HT-29 (cell line): ENCODE measurements at regions not wholly inside any gene's neighbourhood (a gene's known extent, or its start where the extent isn't known, plus 50 kb on each side); places are given as distances from the start of the nearest gene placed in this dataset.

ENCODE experiments used
- DNase-seq: peaks from one replicate; pipeline ENCODE4 v3.0.0-alpha.2; 2015; ENCODE audit warnings: low spot score

DNA sequence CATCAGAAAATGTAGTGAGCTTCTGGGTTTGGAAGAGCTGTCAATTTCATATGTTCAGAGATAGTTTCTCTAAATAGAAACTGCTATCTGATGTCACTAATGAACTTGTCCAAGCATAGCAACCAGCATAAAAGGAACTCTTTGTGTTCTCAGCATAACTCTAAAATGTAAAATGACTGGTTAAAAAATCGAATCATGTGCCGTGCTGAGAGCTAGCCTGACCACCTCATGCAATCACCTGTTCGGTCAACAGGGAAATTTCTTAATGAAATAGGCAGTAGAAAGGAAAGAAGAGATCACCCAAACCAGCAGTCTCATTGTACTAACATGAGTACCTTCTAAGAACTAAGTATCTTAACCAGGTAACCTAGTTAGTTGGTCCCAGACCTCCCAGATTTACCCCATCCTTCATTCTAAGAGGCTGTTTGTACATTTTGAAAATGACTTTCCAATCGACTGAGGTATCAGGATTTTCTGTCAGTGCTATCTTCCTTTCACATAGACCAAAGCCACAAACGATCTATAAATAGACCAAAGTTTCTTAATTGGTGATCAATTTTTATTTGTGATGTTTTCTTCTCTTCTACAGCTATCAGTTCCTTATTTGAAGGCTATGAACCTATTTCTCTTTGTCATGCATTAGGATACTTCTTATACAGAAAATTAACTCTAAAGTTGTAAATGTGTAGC lies 147.3 kb downstream of the TLR5 start:
- DNase-seq: no peak

DNA sequence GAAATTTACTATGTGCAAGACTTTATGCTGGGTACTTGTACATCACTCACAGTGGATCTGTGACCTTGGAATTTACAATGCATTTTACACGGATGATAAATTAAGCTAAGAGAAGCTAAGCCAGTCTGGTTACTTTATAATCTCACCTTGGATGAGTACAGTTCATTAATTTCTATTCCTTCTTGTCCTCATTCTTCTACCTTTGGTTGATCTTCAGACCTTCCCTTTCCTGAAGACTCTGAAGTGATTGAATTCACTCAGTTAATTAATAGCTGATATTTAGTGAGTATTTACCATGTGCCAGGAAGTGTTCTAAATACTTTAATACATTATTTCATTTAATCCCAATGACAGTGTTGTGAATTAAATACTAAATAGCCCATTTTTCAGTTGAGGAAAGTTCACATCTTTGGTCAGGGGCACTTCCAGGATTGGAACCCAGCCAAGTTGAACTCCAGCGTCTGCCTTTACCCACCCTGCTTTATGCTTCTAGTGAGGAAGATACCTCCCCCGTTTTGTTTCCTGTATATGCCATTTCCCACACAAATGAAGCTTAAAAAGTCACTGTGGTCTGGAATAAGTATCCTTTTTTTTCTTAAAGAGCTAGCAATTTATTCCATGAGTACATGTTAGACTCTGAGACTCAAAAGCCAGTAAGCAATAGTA lies 146.6 kb downstream of the TLR5 start:
- peak; percentile 11 for DNase-seq

DNA sequence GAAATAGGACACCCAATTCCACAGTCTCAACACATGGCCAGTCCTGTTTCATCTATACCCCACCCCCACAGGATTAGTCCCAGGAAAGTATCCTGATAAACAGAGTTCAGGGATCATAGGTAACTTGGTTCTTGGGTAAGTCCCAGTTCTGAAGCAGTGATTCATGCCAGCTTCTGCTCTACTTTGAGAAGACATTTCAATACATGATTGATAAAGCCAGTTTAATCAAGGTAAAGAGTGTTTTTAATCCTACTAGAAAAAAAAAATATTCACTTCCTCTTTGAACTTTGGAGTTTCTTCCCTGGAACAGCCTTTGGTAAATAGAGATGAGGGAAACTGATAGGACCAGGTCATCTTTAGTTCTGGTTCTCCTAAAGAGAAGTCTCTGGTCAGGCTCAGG lies 142.4 kb downstream of the TLR5 start:
- DNase-seq: peak; percentile 65

DNA sequence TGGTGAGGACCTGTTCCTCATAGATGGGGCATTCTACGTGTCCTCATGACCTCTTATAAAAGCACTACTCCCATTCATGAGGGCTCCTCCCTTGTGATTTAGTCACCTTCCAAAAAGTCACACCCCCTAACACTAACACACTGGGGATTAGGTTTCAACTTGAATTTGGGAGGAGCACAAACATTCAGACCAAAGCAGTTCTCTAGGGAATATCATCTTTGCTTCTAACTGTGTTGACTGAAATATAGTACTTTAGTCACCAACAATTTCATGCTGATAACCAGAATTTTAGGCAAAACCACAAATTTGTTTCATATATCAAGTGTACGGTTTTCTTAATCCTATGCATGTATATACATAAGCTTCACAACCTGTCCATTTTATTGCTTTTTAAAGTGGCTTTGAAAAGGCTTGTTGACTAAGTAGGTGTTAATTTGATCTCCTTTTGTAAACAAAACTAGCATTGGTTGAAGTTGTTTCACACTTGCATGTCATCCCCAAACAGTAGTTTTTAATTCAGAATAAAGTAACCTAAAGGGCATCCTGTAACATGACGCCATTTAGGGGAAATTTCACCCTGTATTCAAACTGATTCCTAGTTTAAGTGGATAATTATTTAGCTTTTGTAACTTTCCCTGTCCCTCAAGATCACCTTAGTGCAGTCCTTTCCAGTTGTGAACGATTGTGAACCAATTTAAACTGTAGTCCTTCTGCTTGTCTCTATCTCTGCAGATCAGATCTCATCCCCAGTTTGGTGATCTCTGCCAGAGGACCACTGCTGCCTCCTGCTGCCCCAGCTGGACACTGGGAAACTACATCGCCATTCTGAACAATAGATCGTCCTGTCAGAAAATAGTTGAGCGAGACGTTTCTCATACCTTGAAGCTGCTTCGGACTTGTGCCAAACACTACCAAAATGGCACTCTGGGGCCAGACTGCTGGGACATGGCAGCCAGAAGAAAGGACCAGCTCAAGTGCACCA lies 141.1 kb downstream of the TLR5 start:
- DNase-seq: peak; percentile 48

DNA sequence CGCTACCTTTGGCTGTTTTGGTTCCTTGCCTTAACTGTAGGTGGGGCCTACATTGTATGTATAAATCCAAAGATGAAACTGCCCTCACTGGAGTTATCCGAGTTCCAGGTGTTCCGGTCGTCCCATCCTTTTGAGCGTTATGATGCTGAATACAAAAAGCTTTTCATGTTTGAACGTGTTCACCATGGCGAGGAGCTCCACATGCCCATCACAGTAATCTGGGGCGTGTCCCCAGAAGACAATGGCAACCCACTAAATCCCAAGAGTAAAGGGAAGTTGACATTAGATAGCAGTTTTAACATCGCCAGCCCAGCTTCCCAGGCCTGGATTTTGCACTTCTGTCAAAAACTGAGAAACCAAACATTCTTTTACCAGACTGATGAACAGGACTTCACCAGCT lies 139.5 kb downstream of the TLR5 start:
- no peak for DNase-seq

DNA sequence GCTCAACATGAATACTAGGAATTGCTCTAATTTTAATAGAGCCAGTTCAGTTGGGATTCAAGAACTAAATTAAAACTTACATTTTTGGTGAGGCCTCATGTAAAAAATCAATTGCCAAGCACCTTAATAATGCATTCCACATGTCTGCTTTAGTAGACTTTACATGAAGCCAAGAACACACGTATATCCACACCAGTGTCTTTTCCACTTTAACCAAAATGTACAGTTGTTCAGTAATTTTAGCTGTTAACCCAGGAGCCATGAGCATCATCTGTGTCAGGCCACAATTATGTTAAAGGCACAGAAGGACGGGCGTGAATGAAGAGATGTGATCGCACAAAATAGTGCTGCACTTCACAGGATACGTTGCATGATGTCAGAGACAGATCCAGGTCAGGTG lies 136.7 kb downstream of the TLR5 start:
- no peak for DNase-seq

DNA sequence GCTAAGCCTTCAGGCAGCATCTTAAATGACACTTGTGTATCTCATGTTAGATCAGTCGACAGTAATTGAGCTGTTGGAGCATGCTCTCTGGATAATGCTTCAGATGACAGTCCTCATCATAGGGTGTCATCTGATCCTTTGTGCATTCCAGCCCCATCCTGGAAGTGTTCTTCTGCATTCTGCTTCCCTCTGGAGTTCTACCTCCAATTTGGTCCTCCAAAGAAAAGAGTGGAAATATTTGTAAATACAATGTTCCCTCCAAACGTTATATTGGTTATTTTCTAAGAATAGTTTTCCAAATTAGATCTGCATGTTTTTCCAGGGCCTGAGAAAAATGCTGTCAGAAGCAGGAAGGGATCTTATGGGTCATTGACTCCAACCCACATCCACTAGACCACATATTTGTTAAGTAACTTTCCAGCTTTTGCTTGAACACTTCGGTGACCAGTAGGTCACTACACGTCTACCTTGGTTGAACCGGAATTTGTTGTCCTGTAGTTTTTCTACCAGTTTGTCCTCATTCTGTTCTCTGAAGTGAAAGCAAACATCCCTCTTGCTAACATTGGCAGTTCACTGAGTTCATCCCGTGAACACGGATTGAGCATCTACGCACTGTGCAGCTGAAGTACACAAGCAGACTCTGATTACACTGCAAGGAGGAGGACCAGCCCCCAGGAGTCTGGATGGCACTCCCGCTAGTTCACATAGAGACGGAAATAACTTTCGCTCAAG lies 136.0 kb downstream of the TLR5 start:
- DNase-seq: no peak

DNA sequence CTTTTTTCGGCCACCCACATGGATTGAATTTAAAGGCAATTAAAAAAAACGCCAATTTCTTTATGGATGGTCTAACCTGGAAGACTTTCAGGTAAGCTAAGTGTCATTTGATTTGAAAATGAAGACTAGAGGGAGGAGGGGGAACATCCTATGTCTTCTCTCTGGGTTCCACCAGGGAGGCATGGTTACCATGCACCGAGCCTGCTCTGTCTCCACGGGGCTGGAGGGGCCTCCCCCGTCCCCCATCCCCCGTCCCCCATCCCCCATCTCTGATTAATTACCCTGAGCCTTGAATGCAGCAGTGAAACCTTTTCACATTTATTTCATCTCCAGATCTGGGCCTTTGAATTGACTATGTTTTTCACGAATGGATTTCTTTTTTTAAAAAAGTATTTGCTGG lies 135.1 kb downstream of the TLR5 start:
- no peak for DNase-seq

DNA sequence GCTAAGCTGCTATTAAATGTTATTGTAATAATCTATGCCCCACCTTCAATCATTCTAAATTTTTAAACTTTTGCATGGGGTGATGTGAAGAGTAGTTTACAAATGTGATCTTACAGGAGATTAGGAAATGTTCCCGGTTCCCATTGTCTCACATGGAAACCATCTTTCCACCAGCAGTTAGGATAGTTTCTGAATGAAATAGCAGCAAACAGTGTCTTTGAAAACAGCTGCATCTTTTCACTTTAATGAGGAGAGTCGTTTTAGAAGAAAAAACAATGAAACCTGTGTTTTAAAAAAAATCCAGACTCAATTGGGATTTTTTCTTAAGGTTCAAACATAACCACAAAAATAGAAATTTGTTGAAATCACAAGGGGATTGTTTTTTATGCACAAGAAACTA lies 134.2 kb downstream of the TLR5 start:
- no peak for DNase-seq

DNA sequence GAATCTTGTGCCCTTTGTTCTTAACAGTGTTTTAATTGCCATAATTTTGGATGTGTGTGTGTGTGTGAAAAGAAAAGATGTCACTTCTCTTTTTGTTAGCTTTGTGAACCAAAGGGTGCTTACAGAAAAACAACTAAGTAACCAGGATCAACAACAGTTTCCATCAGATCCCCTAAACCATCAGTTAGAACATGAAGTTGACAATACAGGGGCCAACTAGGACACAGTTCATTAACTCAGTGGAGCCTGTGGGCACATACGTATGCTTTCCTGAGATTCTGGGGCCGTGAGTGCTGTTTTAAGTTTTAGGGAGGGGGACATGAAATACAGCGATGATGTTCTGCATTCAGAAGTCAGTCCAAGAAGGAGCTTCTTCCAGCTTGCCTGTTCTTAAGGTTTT lies 133.6 kb downstream of the TLR5 start:
- no peak for DNase-seq

DNA sequence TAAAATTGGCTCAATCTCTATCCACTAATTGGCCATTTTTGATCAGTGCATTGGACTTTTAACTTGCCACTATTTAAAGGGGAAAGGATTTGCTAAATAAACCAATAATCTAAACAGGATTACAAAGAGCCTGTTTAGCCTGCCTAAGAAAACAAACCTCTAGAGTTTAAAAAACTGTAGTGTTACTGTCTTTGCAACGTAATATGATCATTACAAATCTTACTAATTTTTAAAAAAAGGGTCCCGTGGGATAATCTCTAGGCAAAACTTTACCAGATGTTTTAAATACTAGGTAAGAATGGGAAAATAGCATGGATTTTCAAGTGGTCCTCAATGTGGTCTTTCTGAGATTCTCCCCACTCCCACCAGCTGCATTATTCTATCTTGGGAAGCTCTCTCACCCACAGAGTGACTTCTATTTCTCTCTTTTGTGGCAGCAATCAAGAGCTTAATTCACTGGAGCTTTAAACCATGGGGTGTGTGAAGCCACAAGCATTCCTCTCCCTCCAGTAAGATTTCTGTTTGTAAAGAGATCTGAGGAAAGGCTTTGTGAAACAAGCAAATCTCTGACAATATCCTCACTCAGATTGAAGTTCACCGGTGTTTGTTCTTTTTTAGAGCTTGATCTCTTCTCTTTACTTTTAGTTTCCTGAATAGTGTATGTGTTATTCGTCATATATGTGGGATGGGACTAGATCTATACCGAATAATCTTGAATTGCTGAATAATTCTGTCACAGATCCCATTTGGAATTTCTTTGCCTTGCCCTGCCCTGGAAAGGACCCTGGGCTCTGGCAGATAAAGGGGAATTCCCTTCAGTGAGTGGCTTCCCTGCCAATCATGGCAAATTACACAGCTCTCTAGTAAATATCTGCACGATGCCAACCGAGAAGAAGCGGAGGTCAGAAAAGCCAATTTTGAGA lies 132.2 kb downstream of the TLR5 start:
- no peak for DNase-seq

DNA sequence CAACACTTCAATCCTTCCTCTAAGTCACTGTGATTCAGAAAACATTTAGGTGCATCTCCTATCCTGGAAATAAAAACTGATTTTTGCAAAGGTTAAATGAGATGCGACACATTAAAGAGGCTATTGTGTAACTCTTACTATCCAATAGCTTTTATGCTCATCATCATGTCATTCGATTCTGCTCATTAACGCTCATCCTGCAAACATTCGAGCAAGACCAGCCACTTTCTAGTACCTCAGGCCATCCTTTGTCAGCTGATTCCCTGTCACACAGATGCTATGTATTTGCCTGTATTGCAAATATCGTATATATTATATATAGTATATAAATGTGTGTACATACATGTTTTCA lies 131.6 kb downstream of the TLR5 start:
- DNase-seq: no peak

DNA sequence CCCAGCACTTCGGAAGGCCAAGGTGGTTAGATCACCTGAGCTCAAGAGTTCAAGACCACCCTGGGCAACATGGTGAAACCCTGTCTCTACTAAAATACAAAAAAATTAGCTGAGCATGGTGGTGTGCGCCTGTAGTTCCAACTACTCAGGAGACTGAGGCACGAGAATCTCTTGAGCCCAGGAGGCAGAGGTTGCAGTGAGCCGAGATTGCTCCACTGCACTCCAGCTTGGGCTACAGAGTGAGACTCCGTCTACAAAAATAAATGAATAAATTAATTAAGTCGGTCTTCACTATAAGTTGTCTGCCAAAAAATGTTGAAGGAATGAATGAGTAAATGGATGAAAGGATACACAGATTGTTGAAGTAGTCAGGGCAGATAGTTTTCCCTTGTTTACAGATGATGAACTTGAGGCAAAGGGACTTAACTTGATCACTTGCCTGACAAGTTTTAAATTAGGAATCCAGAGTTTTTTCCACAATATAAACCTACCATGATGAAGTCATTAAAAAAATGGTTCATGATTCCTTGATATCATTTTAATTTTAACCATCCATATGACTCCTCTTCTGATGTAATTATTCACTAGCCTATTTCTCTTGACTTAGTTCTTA lies 130.8 kb downstream of the TLR5 start:
- no peak for DNase-seq

DNA sequence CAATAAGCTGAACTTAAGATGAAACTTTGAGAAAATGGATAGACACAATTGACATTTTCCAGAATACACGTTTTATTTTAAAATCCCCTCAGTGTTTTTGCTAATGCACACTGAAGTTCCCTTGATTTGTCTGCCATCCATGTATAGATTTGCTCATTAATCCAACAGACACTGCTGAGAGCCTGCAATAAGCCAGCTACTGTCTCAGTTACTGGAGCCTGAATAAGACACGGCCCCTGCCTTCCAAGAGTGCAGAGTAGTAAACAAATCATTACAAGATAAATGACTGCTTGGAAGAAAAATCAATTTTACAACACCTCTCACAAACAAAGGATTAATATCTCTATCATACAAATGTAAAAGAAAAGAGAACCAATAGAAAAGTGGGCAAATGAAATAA lies 130.1 kb downstream of the TLR5 start:
- DNase-seq: no peak

DNA sequence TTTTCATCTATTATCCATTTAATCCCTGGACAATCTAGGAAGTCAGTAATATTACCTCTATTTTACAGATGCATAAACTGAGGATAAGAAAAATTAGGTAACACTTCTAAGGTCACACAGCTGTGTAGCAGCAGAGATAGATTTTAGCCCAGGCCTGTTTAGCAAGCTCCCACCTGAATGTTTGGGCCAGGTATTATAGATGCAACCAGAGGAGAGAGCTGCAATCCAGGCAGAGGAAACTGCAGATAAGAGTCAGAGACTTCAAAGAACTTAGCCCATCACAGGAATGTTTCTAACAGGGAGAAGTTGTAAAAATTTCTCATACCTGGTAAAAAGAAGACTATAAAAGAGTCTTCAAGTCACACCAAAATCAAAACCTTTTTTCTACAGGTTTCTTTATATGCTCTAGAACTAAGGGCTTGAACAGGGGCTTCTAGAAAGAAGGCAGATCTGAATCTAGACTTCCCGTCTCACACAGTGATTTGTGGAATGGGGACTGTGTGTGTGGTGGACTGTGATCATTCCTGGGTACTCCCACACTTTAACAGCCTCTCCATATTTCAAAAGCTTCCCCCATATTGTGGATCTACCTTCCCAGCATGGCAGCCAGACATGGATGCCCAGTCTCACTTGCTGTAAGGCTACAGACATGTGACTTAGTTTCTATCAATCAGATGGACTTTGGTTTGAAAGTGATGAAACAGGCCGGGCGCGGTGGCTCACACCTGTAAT lies 128.7 kb downstream of the TLR5 start:
- DNase-seq: no peak

DNA sequence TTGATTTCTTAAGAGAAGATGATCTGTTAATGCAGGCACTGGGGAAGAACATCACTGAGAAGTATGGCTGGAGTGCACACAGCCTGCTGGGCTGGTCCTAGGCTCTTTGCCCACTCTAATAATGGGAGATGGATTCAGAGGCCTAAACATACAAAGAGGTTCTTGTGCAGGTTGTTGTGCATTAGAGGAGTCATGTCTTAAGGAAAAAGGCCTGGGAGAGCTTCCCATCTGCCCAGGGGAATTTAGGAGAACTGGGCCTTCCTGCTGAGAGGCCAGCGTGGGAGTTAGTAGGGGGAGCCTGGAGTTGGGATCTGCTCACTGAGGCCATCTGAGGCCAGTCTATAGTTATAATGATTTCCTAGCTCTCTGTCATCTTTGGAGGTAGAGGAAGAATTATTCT lies 126.7 kb downstream of the TLR5 start:
- no peak for DNase-seq

DNA sequence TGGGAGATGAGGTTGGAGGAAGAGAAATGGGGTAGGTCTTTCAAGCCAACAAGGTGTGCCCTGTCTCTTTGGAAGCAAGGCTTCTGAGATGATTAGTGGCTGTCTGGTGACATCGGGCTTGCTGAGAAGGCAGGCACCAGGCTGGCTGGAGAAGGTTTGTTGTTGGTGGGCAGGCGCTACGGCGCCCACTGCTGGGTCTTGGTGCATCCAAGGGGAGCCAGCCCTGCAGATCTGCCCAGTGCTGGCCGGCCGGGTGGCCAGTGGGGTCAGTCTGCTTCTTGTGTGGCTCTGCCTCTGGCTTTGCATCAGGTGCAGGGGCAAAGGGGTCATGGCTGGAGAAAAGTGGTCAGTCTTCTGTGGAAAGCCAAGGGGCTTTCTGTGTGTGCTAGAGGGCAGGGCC lies 126.2 kb downstream of the TLR5 start:
- no peak for DNase-seq

DNA sequence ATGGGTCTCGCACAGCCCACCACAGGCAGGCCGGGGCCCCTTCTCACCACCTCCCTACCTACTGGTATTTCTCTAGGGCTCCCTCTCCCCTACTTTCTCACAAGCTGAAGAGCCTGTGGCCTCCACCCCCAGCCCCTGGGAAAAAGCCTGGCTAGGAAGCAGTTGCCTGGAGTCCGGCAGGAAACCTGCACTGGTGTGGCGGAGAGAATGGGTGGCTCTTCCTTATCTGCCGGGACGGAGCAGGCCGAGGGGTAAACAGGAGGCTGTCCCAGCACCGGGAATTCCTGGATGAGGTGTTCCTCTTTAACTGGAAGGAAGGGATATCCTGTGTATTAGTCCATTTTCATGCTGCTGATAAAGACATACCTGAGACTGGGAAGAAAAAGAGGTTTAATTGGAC lies 125.8 kb downstream of the TLR5 start:
- DNase-seq: no peak

DNA sequence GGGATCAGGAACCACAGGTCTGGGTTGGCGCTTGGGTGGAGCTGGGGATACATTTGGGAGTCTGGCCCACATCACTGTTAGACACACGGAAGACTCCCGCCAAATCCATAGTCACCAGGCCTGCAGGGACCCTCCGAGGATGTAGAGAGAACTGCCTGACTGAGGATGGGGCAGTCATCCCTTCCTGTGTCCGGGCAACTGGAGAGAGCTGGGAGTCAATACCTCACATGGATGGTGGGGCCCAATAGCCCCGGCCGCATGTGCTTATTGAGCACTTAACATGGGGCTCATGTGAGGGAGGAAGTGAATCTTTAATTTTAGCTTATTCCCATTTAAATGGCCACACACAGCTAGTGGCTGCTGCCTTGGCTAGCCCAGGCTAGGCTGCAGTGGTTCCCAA lies 124.5 kb downstream of the TLR5 start:
- no peak for DNase-seq

DNA sequence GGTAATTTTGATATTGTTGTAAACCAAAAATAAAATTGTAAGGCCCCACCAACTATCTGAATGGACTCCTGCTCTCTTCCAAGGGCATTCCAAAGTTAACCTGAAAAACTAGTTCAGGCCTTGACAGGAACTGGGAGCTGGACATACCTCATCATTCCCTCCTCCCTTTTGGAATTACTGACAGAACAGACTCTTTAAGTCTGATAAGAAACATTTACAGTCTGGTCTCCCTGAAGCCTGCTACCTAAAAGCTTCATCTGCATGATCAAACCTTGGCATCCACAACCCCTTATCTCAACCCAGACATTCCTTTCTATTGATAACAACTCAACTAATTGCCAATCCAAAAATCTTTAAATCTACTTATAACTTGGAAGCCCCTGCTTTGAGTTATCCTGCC lies 123.8 kb downstream of the TLR5 start:
- DNase-seq: no peak
